Neuronal stem cell (in vitro differentiated cells): ENCODE measurements at regions not wholly inside any gene's neighbourhood (a gene's known extent, or its start where the extent isn't known, plus 50 kb on each side); places are given as distances from the start of the nearest gene placed in this dataset.

Experiments
- DNase-seq: peaks from one replicate; pipeline ENCODE4 v3.0.0-alpha.2; 2013; ENCODE audit warnings: low spot score
- H2AFZ ChIP-seq: one replicate; pipeline ENCODE4 v1.6.1; 2013; ENCODE audit warnings: mild to moderate bottlenecking, low read length, inconsistent platforms
- H2AK5ac ChIP-seq: 2 replicates; pipeline ENCODE4 v1.6.1; 2013; ENCODE audit warnings: low read depth, mild to moderate bottlenecking, inconsistent platforms, low read length, moderate library complexity, mixed read lengths
- H2BK120ac ChIP-seq: 2 replicates; pipeline ENCODE4 v1.6.1; 2013; ENCODE audit warnings: low read depth, mild to moderate bottlenecking, inconsistent platforms, low read length, moderate library complexity, mixed read lengths
- H2BK12ac ChIP-seq: one replicate; pipeline ENCODE4 v1.6.1; 2013; ENCODE audit warnings: low read length, inconsistent platforms
- H2BK15ac ChIP-seq: 2 replicates; pipeline ENCODE4 v1.6.1; 2013; ENCODE audit warnings: mild to moderate bottlenecking, low read length, inconsistent platforms, mixed read lengths
- H2BK5ac ChIP-seq: one replicate; pipeline ENCODE4 v1.6.1; 2013; ENCODE audit warnings: inconsistent platforms, mild to moderate bottlenecking, low read length, moderate library complexity
- H3K14ac ChIP-seq: one replicate; pipeline ENCODE4 v1.6.1; 2013; ENCODE audit warnings: low read length, inconsistent platforms
- H3K18ac ChIP-seq: 2 replicates; pipeline ENCODE4 v1.6.1; 2013; ENCODE audit warnings: low read length, inconsistent platforms
- H3K23ac ChIP-seq: 2 replicates; pipeline ENCODE4 v1.6.1; 2013; ENCODE audit warnings: low read depth, mild to moderate bottlenecking, mixed read lengths, low read length, inconsistent platforms; ENCODE audit not compliant: poor library complexity
- H3K27ac ChIP-seq: replicated peaks from 3 replicates; pipeline ENCODE4 v1.5.1; 2013; ENCODE audit warnings: low read length, inconsistent platforms
- H3K27me3 ChIP-seq, 3 experiments: 2 replicates each; pipeline ENCODE4 v1.6.1; 2013; ENCODE audit warnings: low read length in 3 of 3, mild to moderate bottlenecking in 2 of 3, inconsistent platforms in 1 of 3, low read depth in 1 of 3, mixed read lengths in 1 of 3, moderate library complexity in 1 of 3; ENCODE audit not compliant: control insufficient read depth in 3 of 3, insufficient read depth in 3 of 3
- H3K36me3 ChIP-seq, 2 donors: replicated peaks in 1 of 2; 2 replicates each; pipeline ENCODE4 v1.6.1; 2013; ENCODE audit warnings: low read length in 2 of 2; ENCODE audit not compliant: control insufficient read depth in 2 of 2, insufficient read depth in 2 of 2
- H3K4ac ChIP-seq: 2 replicates; pipeline ENCODE4 v1.6.1; 2013; ENCODE audit warnings: inconsistent platforms, mild to moderate bottlenecking, low read length, moderate library complexity
- H3K4me1 ChIP-seq, 2 donors: 1 replicate in 1 of 2; 2 replicates in 1 of 2; pipeline ENCODE4 v1.6.1; 2013; ENCODE audit warnings: low read length in 2 of 2, low read depth in 1 of 2; ENCODE audit not compliant: control insufficient read depth in 2 of 2, insufficient read depth in 1 of 2
- H3K4me2 ChIP-seq: one replicate; pipeline ENCODE4 v1.6.1; 2013; ENCODE audit warnings: mild to moderate bottlenecking, low read length, inconsistent platforms; ENCODE audit not compliant: insufficient read depth, poor library complexity, severe bottlenecking
- H3K4me3 ChIP-seq, 2 donors: 2 replicates each; pipeline ENCODE4 v1.5.1; 2013; ENCODE audit warnings: low read length in 2 of 2, mild to moderate bottlenecking in 2 of 2, inconsistent platforms in 1 of 2, moderate library complexity in 1 of 2
- H3K79me1 ChIP-seq: one replicate; pipeline ENCODE4 v1.6.1; 2013; ENCODE audit warnings: low read depth, mild to moderate bottlenecking, inconsistent platforms, low read length, moderate library complexity
- H3K9ac ChIP-seq: one replicate; pipeline ENCODE4 v1.6.1; 2013; ENCODE audit warnings: mild to moderate bottlenecking, low read depth, low read length, inconsistent platforms; ENCODE audit not compliant: poor library complexity
- H3K9me3 ChIP-seq, 2 donors: replicated peaks in 1 of 2; 2 replicates each; pipeline versions ENCODE3 to v1.6.1; 2013; ENCODE audit warnings: low read length in 2 of 2, mild to moderate bottlenecking in 2 of 2, inconsistent platforms in 1 of 2, low read depth in 1 of 2, mixed read lengths in 1 of 2, moderate library complexity in 1 of 2; ENCODE audit not compliant: control insufficient read depth in 2 of 2, insufficient read depth in 1 of 2
- H4K8ac ChIP-seq: one replicate; pipeline ENCODE4 v1.6.1; 2013; ENCODE audit warnings: low read depth, mild to moderate bottlenecking, inconsistent platforms, low read length, moderate library complexity
- H4K91ac ChIP-seq: one replicate; pipeline ENCODE4 v1.6.1; 2013; ENCODE audit warnings: low read length, low read depth, mild to moderate bottlenecking, inconsistent platforms; ENCODE audit not compliant: poor library complexity
- WGBS, 2 donors: extraction: QIAGEN DNeasy Blood & Tissue Kit; methylation state at CpG; one replicate each; pipeline ENCODE4 v1.1.7; 2013; ENCODE audit warnings: missing lambda C conversion rate in 2 of 2, mixed read lengths in 1 of 2; ENCODE audit not compliant: insufficient read length in 2 of 2, insufficient replicate concordance in 1 of 2; ENCODE audit errors: extremely low coverage in 2 of 2; 5-methylcytosine and 5-hydroxymethylcytosine counted together

DNA sequence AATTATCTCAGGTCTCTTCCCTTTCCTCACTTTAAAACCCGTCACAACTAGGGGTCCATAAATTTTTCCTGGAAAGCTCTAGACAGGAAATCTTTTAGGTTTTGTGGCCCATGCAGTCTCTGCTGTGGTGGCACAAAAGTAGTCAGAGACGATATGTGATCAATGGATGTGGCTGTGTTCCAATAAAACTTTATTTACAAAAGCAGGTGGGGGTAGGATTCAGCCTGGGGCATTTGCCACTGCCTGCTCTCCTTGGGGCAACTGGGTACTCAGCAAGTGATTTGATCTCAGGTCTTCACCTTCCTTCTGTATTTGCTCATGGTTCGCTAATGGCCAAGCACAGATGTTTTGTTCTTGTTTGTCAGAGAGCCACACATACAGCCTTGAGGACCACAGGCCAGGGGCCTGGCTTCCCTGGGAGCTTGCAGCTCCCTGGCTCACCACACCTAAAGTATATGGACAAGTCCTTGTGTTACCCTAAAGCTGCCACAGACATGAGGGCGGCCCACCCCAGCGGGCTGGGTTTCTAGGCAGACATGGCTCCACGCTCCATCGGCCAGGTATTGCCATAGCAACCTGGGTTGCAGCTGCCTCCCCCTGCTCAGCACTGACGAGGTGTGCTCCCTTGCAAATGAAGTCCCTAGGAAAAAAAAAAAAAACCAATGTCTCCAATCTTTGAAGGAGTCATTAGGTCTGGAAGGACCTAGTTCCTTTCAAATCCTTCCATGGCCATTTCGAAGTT lies 89.7 kb upstream of the YWHAQ start:
- Histone ChIP-seq H3K4me2 (no peak overlapping the region), H3K4ac (no peak overlapping the region), H3K27ac (no peak overlapping the region)

GRCh38 chr2:9721344-9721743 lies 90.5 kb upstream of the YWHAQ start:
- Histone ChIP-seq H2BK12ac (no peak overlapping the region), H3K9ac (no peak overlapping the region), H2AK5ac (no peak overlapping the region), H3K4me1 (peaks cover 0 to 3% of the 10 kb centered on the region in 2 donors), H3K27ac (no peak overlapping the region), H4K91ac (no peak overlapping the region), H2BK15ac (no peak overlapping the region), H3K4me3 (no peak overlapping the region), H4K8ac (no peak overlapping the region), H3K4me2 (no peak overlapping the region), H3K9me3 (no peaks in the 10 kb centered on the region), H3K18ac (no peak overlapping the region), H3K23ac (no peak overlapping the region), H3K14ac (no peak overlapping the region), H3K4ac (no peak overlapping the region), H2AFZ (no peak overlapping the region), H2BK120ac (no peak overlapping the region), H2BK5ac (no peak overlapping the region), H3K36me3 (no peaks in the 10 kb centered on the region), H3K27me3 (peaks cover 0 to 4% (median 0%) of the 10 kb centered on the region in 3 experiments), H3K79me1 (no peaks in the 10 kb centered on the region)
- WGBS, 2 donors: no CpG with 5 or more reads among the region's 7 CpGs
- DNase-seq: no peak

More for the DNA sequence above, 89.7 kb upstream of the YWHAQ start:
- Histone ChIP-seq H2BK15ac (no peak overlapping the region), H3K9ac (no peak overlapping the region), H3K4me3 (no peak overlapping the region), H2AK5ac (no peak overlapping the region), H3K79me1 (no peaks in the 10 kb centered on the region), H3K36me3 (no peaks in the 10 kb centered on the region), H2BK5ac (no peak overlapping the region), H2BK12ac (no peak overlapping the region), H3K4me1 (peaks cover 0 to 3% of the 10 kb centered on the region in 2 donors), H3K14ac (no peak overlapping the region), H4K8ac (no peak overlapping the region), H3K27me3 (peaks cover 0 to 9% (median 0%) of the 10 kb centered on the region in 3 experiments), H3K18ac (peak overlapping the region; percentile 41), H3K23ac (no peak overlapping the region), H2AFZ (no peak overlapping the region), H4K91ac (no peak overlapping the region), H3K9me3 (no peaks in the 10 kb centered on the region), H2BK120ac (no peak overlapping the region)
- WGBS, 2 donors: no CpG with 5 or more reads among the region's 9 CpGs
- DNase-seq: no peak

GRCh38 chr2:9722451-9722850 lies 91.7 kb upstream of the YWHAQ start:
- Histone ChIP-seq H3K18ac (no peak overlapping the region), H4K8ac (no peak overlapping the region), H3K27ac (no peak overlapping the region), H2BK15ac (no peak overlapping the region), H3K4ac (no peak overlapping the region), H3K14ac (no peak overlapping the region), H3K9me3 (no peaks in the 10 kb centered on the region), H3K23ac (no peak overlapping the region), H3K4me2 (no peak overlapping the region), H3K27me3 (peaks cover 0 to 4% (median 0%) of the 10 kb centered on the region in 3 experiments), H2AFZ (no peak overlapping the region), H2BK12ac (no peak overlapping the region), H3K79me1 (no peaks in the 10 kb centered on the region), H3K4me1 (peaks cover 0 to 3% of the 10 kb centered on the region in 2 donors), H3K36me3 (no peaks in the 10 kb centered on the region), H2AK5ac (no peak overlapping the region), H3K4me3 (no peak overlapping the region), H3K9ac (no peak overlapping the region), H2BK120ac (no peak overlapping the region), H2BK5ac (no peak overlapping the region), H4K91ac (no peak overlapping the region)
- DNase-seq: no peak
- no CpG with 5 or more reads among the region's 4 CpGs for WGBS, 2 donors

DNA sequence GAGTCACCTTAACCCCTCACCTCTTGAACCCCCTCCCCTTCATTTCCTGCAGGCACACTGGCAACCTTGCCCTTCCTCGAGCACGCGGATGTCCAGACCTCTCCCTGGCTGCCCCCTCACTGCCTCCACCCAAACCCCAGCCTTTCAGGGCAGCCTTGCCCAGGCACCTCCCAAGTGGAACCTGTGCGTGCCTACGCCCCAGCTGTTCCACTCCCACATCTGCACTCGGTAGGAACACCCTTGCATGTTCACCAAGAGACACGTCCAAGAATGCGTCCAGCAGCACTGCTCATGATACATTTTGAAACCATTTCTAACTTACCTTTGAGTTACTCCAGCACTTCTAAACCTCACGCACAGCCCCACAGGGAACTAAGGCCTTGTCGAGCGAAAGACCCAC lies 93.8 kb upstream of the YWHAQ start:
- H4K8ac ChIP-seq: no peak overlapping the region
- no peak overlapping the region for H3K4me3 ChIP-seq
- H2BK5ac ChIP-seq: no peak overlapping the region
- H3K27ac ChIP-seq: no peak overlapping the region
- H3K9ac ChIP-seq: no peak overlapping the region
- H2BK15ac ChIP-seq: no peak overlapping the region
- H3K9me3 ChIP-seq: no peaks in the 10 kb centered on the region
- WGBS, 2 donors: no CpG with 5 or more reads among the region's 11 CpGs
- no peak overlapping the region for H4K91ac ChIP-seq
- peaks cover 0 to 11% (median 0%) of the 10 kb centered on the region in 3 experiments for H3K27me3 ChIP-seq
- H3K23ac ChIP-seq: no peak overlapping the region
- no peaks in the 10 kb centered on the region for H3K79me1 ChIP-seq
- no peak for DNase-seq
- no peak overlapping the region for H3K14ac ChIP-seq
- no peak overlapping the region for H2BK120ac ChIP-seq
- no peak overlapping the region for H2AK5ac ChIP-seq
- no peaks in the 10 kb centered on the region for H3K36me3 ChIP-seq
- H3K4ac ChIP-seq: no peak overlapping the region
- H2BK12ac ChIP-seq: no peak overlapping the region
- no peak overlapping the region for H3K4me2 ChIP-seq
- peaks cover 0 to 3% of the 10 kb centered on the region in 2 donors for H3K4me1 ChIP-seq
- peak overlapping the region; percentile 20 for H3K18ac ChIP-seq
- no peak overlapping the region for H2AFZ ChIP-seq
